H1 (cell line): ENCODE measurements at regions not wholly inside any gene's neighbourhood (a gene's known extent, or its start where the extent isn't known, plus 50 kb on each side); places are given as distances from the start of the nearest gene placed in this dataset.

Experiments used
- CTCF ChIA-PET: fragments of 300-600 bp; sonication (Branson Sonifier 250); formaldehyde crosslinking; loops from one replicate; lab custom pipeline; 2021; ENCODE audit not compliant: partially characterized antibody; lab: Charles Lee
- POLR2A ChIA-PET: fragments of 300-600 bp; sonication (Branson Sonifier 250); formaldehyde crosslinking; loops from one replicate; lab custom pipeline; 2021; ENCODE audit warnings: inconsistent platforms; ENCODE audit not compliant: partially characterized antibody; lab: Charles Lee
- DNase-seq, 2 experiments: peaks; one replicate each; pipeline versions ENCODE4 v3.0.0 to v3.0.0-alpha.2; 2010 to 2022; ENCODE audit warnings: low spot score in 2 of 2, low read depth in 1 of 2, mixed read lengths in 1 of 2
- FAIRE-seq: peaks from 2 replicates; lab custom pipeline; 2011; peaks lifted over from hg19 to GRCh38; lab: Jason Lieb, UNC
- H2AFZ ChIP-seq: 2 replicates; pipeline ENCODE4 v1.8.1; 2012; ENCODE audit warnings: low read length, inconsistent platforms
- H2AK5ac ChIP-seq: 2 replicates; pipeline ENCODE4 v1.6.1; 2013; ENCODE audit warnings: low read depth, low read length
- H2BK120ac ChIP-seq: replicated peaks from 2 replicates; pipeline ENCODE3; 2013; ENCODE audit warnings: low read depth, low read length, inconsistent platforms
- H2BK12ac ChIP-seq: 2 replicates; pipeline ENCODE4 v1.6.1; 2013; ENCODE audit warnings: low read depth, low read length
- H2BK15ac ChIP-seq: 2 replicates; pipeline ENCODE4 v1.6.1; 2013; ENCODE audit warnings: low read length
- H2BK20ac ChIP-seq: 2 replicates; pipeline ENCODE4 v1.6.1; 2013; ENCODE audit warnings: low read length
- H2BK5ac ChIP-seq: 2 replicates; pipeline ENCODE4 v1.6.1; 2013; ENCODE audit warnings: low read depth, low read length
- H3K14ac ChIP-seq: 2 replicates; pipeline ENCODE4 v1.6.1; 2013; ENCODE audit warnings: inconsistent platforms; ENCODE audit not compliant: insufficient read length
- H3K18ac ChIP-seq: 2 replicates; pipeline ENCODE4 v1.6.1; 2013; ENCODE audit warnings: low read length; ENCODE audit errors: extremely low read depth
- H3K23ac ChIP-seq: 2 replicates; pipeline ENCODE4 v1.6.1; 2013; ENCODE audit warnings: inconsistent platforms; ENCODE audit not compliant: insufficient read length
- H3K23me2 ChIP-seq: 2 replicates; pipeline ENCODE4 v1.6.1; 2013; ENCODE audit warnings: low read depth, low read length
- H3K27ac ChIP-seq: 2 replicates; pipeline ENCODE4 v1.6.1; 2011; ENCODE audit warnings: low read depth, low read length, inconsistent platforms
- H3K27me3 ChIP-seq, 4 experiments: replicated peaks in 1 of 4; 1 replicate in 1 of 4; 2 replicates in 3 of 4; pipeline versions ENCODE4 v1.6.1 to v1.8.1; 2011 to 2013; ENCODE audit warnings: low read length in 3 of 4, mild to moderate bottlenecking in 3 of 4, inconsistent platforms in 2 of 4, mixed read lengths in 2 of 4, moderate library complexity in 1 of 4; ENCODE audit not compliant: control insufficient read depth in 3 of 4, insufficient read depth in 3 of 4; ENCODE audit errors: extremely low read depth in 1 of 4
- H3K36me3 ChIP-seq, 4 experiments: 2 replicates each; pipeline versions ENCODE4 v1.6.1 to v1.8.1; 2011 to 2013; ENCODE audit warnings: mild to moderate bottlenecking in 4 of 4, low read length in 3 of 4, moderate library complexity in 2 of 4, control low read depth in 1 of 4, inconsistent platforms in 1 of 4; ENCODE audit not compliant: insufficient read depth in 4 of 4, control insufficient read depth in 2 of 4
- H3K4ac ChIP-seq: replicated peaks from 2 replicates; pipeline ENCODE3; 2013; ENCODE audit warnings: low read length, low read depth, mixed read lengths, inconsistent platforms; ENCODE audit not compliant: insufficient read length
- H3K4me1 ChIP-seq, 4 experiments: replicated peaks in 1 of 4; 1 replicate in 1 of 4; 2 replicates in 3 of 4; pipeline versions ENCODE4 v1.6.1 to v1.8.1; 2011 to 2013; ENCODE audit warnings: low read length in 3 of 4, inconsistent platforms in 2 of 4, mixed read lengths in 1 of 4; ENCODE audit not compliant: insufficient read depth in 4 of 4, control insufficient read depth in 3 of 4
- H3K4me2 ChIP-seq, 2 experiments: 2 replicates each; pipeline versions ENCODE4 v1.6.1 to v1.8.1; 2011 to 2013; ENCODE audit warnings: low read depth in 2 of 2, low read length in 2 of 2, control low read depth in 1 of 2, inconsistent platforms in 1 of 2, mild to moderate bottlenecking in 1 of 2; ENCODE audit not compliant: insufficient read depth in 1 of 2
- H3K4me3 ChIP-seq, 4 experiments: fragments of 200-600, 300-600 bp in 1 of 4; sonication (generic), shearing (Covaris generic), sonication (Bioruptor Twin) in 1 of 4; 2 replicates each; pipeline versions ENCODE4 v1.5.1 to v1.8.1; 2011 to 2016; ENCODE audit warnings: low read length in 4 of 4, low read depth in 3 of 4, control low read depth in 2 of 4, inconsistent platforms in 2 of 4, mild to moderate bottlenecking in 2 of 4, mixed read lengths in 1 of 4, moderate library complexity in 1 of 4; ENCODE audit not compliant: insufficient read depth in 2 of 4; ENCODE audit errors: extremely low read depth in 1 of 4
- H3K56ac ChIP-seq: replicated peaks from 2 replicates; pipeline ENCODE3; 2013; ENCODE audit warnings: low read depth, mild to moderate bottlenecking, mixed read lengths, low read length, inconsistent platforms; ENCODE audit not compliant: insufficient read length
- H3K79me1 ChIP-seq: 2 replicates; pipeline ENCODE4 v1.6.1; 2013; ENCODE audit warnings: low read depth, low read length, control low read depth
- H3K79me2 ChIP-seq, 2 experiments: 2 replicates each; pipeline versions ENCODE4 v1.6.1 to v1.8.1; 2012 to 2013; ENCODE audit warnings: low read length in 2 of 2, mild to moderate bottlenecking in 2 of 2, inconsistent platforms in 1 of 2; ENCODE audit not compliant: insufficient read depth in 2 of 2, control insufficient read depth in 1 of 2
- H3K9ac ChIP-seq, 4 experiments: replicated peaks in 1 of 4; 1 replicate in 1 of 4; 2 replicates in 3 of 4; pipeline versions ENCODE4 v1.6.1 to v1.8.1; 2011 to 2013; ENCODE audit warnings: low read depth in 3 of 4, low read length in 3 of 4, control low read depth in 2 of 4, mild to moderate bottlenecking in 2 of 4, moderate library complexity in 2 of 4, inconsistent platforms in 1 of 4; ENCODE audit errors: extremely low read depth in 1 of 4
- H3K9me3 ChIP-seq, 2 experiments: 2 replicates each; pipeline versions ENCODE4 v1.6.1 to v1.8.1; 2012 to 2013; ENCODE audit warnings: mild to moderate bottlenecking in 2 of 2, moderate library complexity in 2 of 2, control low read depth in 1 of 2, inconsistent platforms in 1 of 2, low read depth in 1 of 2, low read length in 1 of 2, mixed read lengths in 1 of 2; ENCODE audit not compliant: insufficient read depth in 2 of 2
- H4K20me1 ChIP-seq, 2 experiments: replicated peaks in 1 of 2; 2 replicates each; pipeline versions ENCODE3 to v1.8.1; 2011 to 2013; ENCODE audit warnings: inconsistent platforms in 2 of 2, low read length in 2 of 2, mild to moderate bottlenecking in 1 of 2; ENCODE audit not compliant: insufficient read depth in 2 of 2, control insufficient read depth in 1 of 2
- H4K5ac ChIP-seq: 2 replicates; pipeline ENCODE4 v1.6.1; 2013; ENCODE audit warnings: low read length, low read depth, mixed read lengths, inconsistent platforms; ENCODE audit not compliant: insufficient read length
- H4K8ac ChIP-seq: 2 replicates; pipeline ENCODE4 v1.8.0; 2013; ENCODE audit warnings: mild to moderate bottlenecking, moderate library complexity, low read length, inconsistent platforms; ENCODE audit not compliant: insufficient read depth; ENCODE audit errors: extremely low read depth
- H4K91ac ChIP-seq: replicated peaks from 2 replicates; pipeline ENCODE3; 2013; ENCODE audit warnings: low read length, mixed read lengths, inconsistent platforms; ENCODE audit not compliant: insufficient read length
- FOSL1 ChIP-seq: IDR thresholded peaks from 2 replicates; pipeline ENCODE4 v1.6.1; 2011; ENCODE audit warnings: mild to moderate bottlenecking, low read depth, low read length, moderate library complexity; ENCODE audit not compliant: insufficient read depth
- POU5F1 ChIP-seq: IDR thresholded peaks from 2 replicates; pipeline ENCODE4 v1.6.1; 2011; ENCODE audit warnings: low read depth, mild to moderate bottlenecking, low read length, moderate library complexity
- RFX5 ChIP-seq: IDR thresholded peaks from 2 replicates; pipeline ENCODE4 v1.6.1; 2011; ENCODE audit warnings: low read depth, low read length, improper control_type of control experiment, borderline replicate concordance
- SP1 ChIP-seq: IDR thresholded peaks from 2 replicates; pipeline ENCODE4 v1.6.1; 2011; ENCODE audit warnings: low read depth, low read length
- WGBS, 2 experiments: shearing (Covaris generic) in 1 of 2; methylation state at CpG; one replicate each; pipeline versions ENCODE4 v1.1.6 to v1.1.7; 2013 to 2015; ENCODE audit warnings: low lambda C conversion rate in 2 of 2, mixed read lengths in 2 of 2, inconsistent platforms in 1 of 2, low coverage in 1 of 2, missing lambda C conversion rate in 1 of 2; ENCODE audit not compliant: insufficient replicate concordance in 2 of 2, insufficient coverage in 1 of 2, insufficient read length in 1 of 2; ENCODE audit errors: extremely low coverage in 1 of 2, missing lambda C conversion rate in 1 of 2; 5-methylcytosine and 5-hydroxymethylcytosine counted together

GRCh38 chr1:114286179-114286578 lies 132.5 kb upstream of the SYT6 start:
- Histone ChIP-seq H4K91ac (no peak overlapping the region), H2BK20ac (peak overlapping the region; percentile 16; the same call in 1 of the 2 replicates), H3K4ac (no peak overlapping the region), H2BK120ac (no peak overlapping the region), H3K36me3 (no peaks in the 10 kb centered on the region), H2AFZ (peak overlapping the region; percentile 84; the same call in 1 of the 2 replicates), H3K14ac (no peak overlapping the region), H2BK15ac (no peak overlapping the region), H2AK5ac (no peak overlapping the region), H3K79me2 (no peaks in the 10 kb centered on the region), H3K9ac (no peak overlapping the region), H3K9me3 (no peaks in the 10 kb centered on the region), H3K27me3 (no peaks in the 10 kb centered on the region; a peak in 1 of 7 replicates), H3K23ac (no peak overlapping the region), H3K27ac (no peak overlapping the region), H2BK5ac (no peak overlapping the region), H3K18ac (no peak overlapping the region), H3K4me3 (no peak overlapping the region), H3K4me1 (peaks cover 0 to 9% (median 2%) of the 10 kb centered on the region in 4 experiments; a peak in 3 of 7 replicates), H2BK12ac (no peak overlapping the region), H4K8ac (no peak overlapping the region), H3K23me2 (no peaks in the 10 kb centered on the region), H3K4me2 (no peak overlapping the region), H4K20me1 (no peaks in the 10 kb centered on the region), H3K56ac (no peak overlapping the region), H4K5ac (no peak overlapping the region), H3K79me1 (no peaks in the 10 kb centered on the region)
- POLR2A ChIA-PET, result no interaction called here
- WGBS, 2 experiments, result 70% methylated on average over 1 of the region's 1 CpG; no CpG with 5 or more reads in 1 of the 2 experiments
- TF ChIP-seq RFX5 (no peak), SP1 (no peak), POU5F1 (no peak), FOSL1 (no peak)
- FAIRE-seq (no peak), DNase-seq (no peak)
- CTCF ChIA-PET, result interaction anchor here (0.8 to 2.0 kb wide), 9 partner anchors 11 to 309 kb away, joined by 3 to 10 read pairs (median 3); partner anchors contain the start of gene OLFML3
